HG02678 (cell line): ENCODE measurements at regions not wholly inside any gene's neighbourhood (a gene's known extent, or its start where the extent isn't known, plus 50 kb on each side); places are given as distances from the start of the nearest gene placed in this dataset.
"Not testable (repeated sequence)": the region's sequence is repeated elsewhere in the genome, so short reads cannot be mapped to it uniquely, and the experiment has no call there.

Source experiments
- ATAC-seq: cut with Tn5 transposase; IDR thresholded peaks from one replicate; pipeline ENCODE4 v1.9.1; 2021; ENCODE audit warnings: mild to moderate bottlenecking, moderate library complexity; ENCODE audit not compliant: unreplicated experiment

GRCh38 chr1:105470541-105470940 lies 1585.9 kb upstream of the PRMT6 start:
- ATAC-seq: not testable (repeated sequence)

- ATAC-seq: no peak
These were observed 1573.0 kb upstream of the PRMT6 start for GRCh38 chr1:105483436-105483835.

DNA sequence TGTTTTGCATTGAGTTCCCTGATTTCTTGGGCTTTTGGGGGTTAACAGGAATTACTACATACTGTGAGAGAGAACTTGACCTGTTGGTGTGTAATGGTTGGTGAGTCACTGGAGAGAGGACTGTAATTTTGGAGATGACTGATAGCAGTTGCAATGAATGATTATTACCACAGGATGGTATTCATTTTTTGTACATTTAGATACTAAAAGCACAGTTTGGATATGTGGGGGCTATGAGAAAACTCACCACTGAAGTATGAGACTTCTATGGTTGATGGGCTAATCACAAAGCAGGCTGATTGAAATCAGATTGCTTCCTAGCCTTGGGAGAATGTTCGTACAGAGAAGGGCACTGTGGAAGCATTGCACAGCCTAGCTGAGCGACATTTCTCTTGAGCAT lies 1571.3 kb upstream of the PRMT6 start:
- no peak for ATAC-seq

DNA sequence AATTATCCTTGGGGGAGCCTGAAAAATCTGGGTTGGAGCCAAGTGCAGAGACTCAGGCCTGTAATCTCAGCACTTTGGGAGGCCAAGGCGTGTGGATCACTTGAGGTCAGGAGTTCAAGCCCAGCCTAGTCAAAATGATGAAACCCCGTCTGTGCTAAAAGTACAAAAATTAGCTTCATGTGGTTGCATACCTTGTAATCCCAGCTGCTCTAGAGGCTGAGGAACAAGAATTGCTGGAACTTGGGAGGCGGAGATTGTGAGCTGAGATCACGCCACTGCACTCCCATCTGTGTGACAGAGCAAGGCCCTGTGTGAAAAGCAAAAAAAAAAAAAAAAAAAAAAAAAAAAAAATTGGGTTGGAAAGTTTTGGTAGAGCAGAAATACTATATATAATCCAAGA lies 1563.6 kb upstream of the PRMT6 start:
- ATAC-seq: no peak

- ATAC-seq: no peak
These were observed 1540.4 kb upstream of the PRMT6 start for GRCh38 chr1:105516068-105516467.

- ATAC-seq: no peak
These were observed 1522.5 kb upstream of the PRMT6 start for GRCh38 chr1:105533996-105534395.

DNA sequence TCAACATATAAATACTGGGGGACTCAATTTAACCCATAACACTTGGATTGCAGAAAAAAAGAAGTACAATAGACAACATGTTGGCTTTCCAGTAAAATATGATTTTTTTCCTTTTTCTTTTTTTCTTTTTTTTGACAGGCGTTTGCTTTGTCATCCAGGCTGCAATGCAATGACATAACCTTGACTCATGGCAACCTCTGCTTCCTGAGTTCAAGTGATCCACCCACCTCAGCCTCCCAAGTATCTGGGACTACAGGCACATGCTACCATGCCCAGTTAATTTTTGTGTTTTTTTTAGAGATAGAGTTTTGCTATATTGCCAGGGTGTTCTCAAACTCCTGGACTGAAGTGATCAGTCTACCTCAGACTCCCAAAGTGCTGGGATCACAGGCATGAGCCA lies 1512.0 kb upstream of the PRMT6 start:
- ATAC-seq: no peak

DNA sequence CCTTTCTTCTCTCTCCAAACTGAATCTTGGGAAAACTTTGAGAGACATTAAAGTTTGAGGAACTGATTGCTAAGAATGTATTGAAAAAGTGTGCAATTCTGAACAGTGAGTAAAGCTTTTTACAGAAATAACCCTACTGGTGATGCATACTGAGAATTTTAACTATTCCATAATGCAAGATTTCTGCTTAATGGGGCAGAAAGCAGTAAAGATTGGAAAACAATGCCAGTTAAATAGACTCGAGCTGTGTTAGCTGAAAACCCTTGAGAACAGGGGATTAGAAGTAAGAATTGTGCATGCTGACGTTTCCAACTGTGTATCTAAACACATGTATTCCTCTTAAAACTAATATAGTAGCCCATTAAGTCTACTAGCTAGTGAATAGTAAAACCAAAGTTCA lies 1500.2 kb upstream of the PRMT6 start:
- no peak for ATAC-seq

GRCh38 chr1:105558023-105558422 lies 1498.5 kb upstream of the PRMT6 start:
- no peak for ATAC-seq

- ATAC-seq: no peak
These were observed 1491.5 kb upstream of the PRMT6 start for GRCh38 chr1:105565006-105565405.

DNA sequence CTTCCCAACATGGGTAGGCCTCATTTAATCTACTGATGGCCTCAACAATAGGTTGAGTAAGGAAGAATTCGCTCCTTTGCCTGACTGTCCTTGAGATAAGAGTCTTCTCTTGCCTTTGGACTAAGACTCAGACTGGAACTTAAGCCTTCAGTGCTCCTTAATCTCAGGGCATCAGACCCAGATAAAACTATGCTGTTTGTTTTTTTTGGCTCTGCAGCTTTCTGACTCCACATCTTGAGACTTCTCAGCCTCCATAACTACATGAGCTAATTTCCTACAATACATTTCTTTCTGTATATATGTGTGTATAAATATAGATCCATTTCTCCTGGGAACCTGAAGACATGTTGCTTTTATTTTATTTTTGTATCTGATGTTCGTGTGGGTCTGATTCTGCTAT lies 1470.7 kb upstream of the PRMT6 start:
- ATAC-seq: no peak

DNA sequence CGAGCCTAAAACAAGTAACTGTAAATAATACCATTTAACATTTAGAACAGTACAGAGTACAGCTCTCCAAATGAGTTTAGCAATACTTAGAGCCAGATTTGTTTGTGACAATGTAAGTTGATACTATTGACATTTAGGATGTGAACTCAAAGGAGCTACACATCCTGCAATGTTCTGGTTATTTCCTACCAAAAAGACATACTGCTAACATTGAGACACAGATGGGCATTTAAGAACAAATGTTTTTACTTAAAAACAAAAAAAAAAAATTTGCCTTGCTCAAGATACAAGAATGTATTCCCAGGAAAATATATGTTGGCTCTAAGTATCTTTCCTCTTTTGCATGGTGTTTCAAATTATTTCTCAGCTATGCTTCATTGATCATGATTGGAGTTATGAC lies 1464.8 kb upstream of the PRMT6 start:
- ATAC-seq: no peak

DNA sequence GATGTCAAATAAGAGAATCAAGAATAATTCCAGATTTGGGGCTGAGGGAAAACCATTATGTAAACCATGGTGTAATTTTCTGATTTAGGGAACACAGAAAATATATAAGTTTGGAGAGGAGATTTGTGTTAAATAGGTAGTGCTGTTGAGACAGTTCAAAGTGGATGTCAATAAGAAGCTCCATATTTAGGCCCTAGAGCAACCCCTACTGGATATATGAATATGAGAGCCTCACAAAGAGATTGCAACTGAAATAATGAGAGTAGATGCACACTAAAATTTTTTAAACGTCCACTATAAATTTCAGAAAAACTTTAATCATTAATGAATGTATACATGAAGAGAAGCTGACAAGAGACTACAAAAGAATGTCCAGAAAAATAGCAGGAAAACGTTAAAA lies 1447.8 kb upstream of the PRMT6 start:
- ATAC-seq: no peak

DNA sequence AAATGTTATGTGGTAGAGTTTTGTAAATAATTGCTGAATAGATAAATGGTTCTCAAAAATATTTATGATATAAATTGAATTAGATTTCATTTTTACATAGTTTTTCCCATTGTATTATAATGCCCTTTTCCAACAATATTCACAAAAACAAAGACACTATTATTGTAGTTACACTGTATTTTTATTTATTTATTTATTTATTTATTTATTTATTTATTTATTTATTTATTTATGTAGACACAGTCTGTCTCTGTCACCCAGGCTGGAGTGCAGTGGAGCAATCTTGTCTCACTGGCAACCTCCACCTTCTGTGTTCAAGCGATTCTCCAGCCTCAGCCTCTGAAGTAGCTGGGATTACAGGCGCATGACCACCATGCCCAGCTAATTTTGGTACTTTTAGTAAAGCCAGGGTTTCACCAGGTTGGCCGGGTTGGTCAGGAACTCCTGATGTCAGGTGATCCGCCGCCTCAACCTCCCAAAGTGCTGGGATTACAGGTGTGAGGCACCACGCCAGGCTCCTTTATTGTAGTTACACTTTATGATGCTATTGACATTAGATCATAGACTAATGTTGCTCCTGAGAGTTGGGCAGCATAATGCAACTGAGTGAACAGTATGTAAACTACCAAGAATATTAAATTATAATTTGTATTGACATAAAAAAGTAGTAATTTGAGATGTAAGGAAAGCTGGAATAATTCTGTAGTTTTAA lies 1430.0 kb upstream of the PRMT6 start:
- no peak for ATAC-seq

GRCh38 chr1:105631153-105631744 lies 1425.2 kb upstream of the PRMT6 start:
- not testable (repeated sequence) for ATAC-seq

- ATAC-seq: no peak
These were observed 1423.9 kb upstream of the PRMT6 start for GRCh38 chr1:105632342-105633196.

- ATAC-seq: no peak
These were observed 1420.4 kb upstream of the PRMT6 start for GRCh38 chr1:105636052-105636451.

DNA sequence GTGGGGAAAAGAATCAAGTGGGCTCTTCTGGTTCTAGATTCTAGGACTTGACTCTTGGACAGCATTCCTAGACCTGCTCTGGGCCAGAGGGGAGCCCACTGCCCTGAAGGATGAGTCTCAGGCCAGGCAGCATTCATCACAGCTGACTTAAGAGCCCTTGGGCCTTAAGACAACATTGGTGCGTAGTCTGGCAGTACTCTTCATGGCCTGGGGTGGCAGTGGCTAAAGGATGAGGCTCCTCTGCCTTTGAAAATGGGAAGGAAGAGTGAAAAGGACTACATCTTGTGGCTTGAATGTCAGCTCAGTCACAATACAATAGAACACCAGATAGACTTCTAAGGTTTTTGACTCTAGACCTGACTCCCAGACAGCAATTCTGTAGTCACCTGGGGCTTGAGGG lies 1415.1 kb upstream of the PRMT6 start:
- no peak for ATAC-seq

GRCh38 chr1:105652109-105652508 lies 1404.4 kb upstream of the PRMT6 start:
- ATAC-seq: no peak

DNA sequence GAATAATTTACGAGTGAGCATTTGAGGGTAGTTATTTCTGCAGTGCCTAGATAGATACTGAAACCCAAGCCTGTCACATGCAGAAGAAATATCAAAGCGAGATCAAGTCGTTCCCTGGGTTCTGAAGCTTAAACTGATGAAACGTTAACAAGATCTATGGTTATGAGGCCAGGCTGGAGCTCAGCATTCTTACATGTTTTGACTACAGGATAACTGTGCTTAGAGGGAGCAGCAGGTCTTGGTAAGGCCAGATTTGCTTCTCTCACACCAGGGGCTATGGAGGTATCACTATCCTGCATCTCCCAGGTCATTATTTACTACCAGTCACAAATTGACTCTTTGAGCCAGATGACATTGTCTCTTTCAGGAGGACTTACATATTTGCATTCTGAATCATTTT lies 1401.4 kb upstream of the PRMT6 start:
- ATAC-seq: no peak

- ATAC-seq: no peak
These were observed 1392.0 kb upstream of the PRMT6 start for GRCh38 chr1:105664495-105664894.

DNA sequence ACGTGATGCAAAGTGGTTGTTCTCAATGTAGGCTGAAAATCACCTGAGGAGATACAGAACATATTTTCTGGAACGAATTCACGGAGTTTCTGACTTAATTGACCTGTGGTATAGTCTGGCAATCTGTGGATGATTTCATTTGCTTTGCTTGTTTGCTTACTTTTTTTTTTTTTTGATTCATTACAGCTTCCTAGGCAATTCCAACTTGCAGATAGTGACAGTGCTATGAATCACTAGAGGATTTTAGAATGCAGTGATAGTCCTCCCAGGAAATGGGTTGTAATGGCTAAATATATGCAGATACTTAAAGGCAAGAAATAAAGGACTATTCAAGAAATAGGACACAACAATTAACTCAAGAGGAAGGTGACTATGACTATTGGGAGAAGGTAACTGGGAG lies 1378.1 kb upstream of the PRMT6 start:
- ATAC-seq: no peak
